Spleen (tissue), 11 donors: ENCODE measurements at regions not wholly inside any gene's neighbourhood (a gene's known extent, or its start where the extent isn't known, plus 50 kb on each side); places are given as distances from the start of the nearest gene placed in this dataset.

Experiments
- DNase-seq: peaks from one replicate; pipeline ENCODE4 v3.0.0-alpha.2; 2020
- H3K27ac ChIP-seq, 8 donors: fragments of 200-600 bp; sonication (generic) in 7 of 8; 1 replicate in 4 of 8; 2 replicates in 4 of 8; pipeline versions ENCODE4 v1.5.0 to v1.8.0; 2016 to 2021; ENCODE audit warnings: inconsistent platforms in 4 of 8, mild to moderate bottlenecking in 4 of 8, moderate library complexity in 1 of 8
- H3K27me3 ChIP-seq, 7 donors: fragments of 200-600 bp; sonication (generic) in 6 of 7; replicated peaks in 1 of 7; 1 replicate in 4 of 7; 2 replicates in 3 of 7; pipeline versions ENCODE4 v1.5.0 to v1.8.0; 2016 to 2021; ENCODE audit warnings: inconsistent platforms in 3 of 7, mild to moderate bottlenecking in 1 of 7
- H3K36me3 ChIP-seq, 6 donors: fragments of 200-600 bp; sonication (generic) in 5 of 6; 1 replicate in 4 of 6; 2 replicates in 2 of 6; pipeline versions ENCODE4 v1.5.0 to v1.8.0; 2016 to 2021; ENCODE audit warnings: inconsistent platforms in 2 of 6
- H3K4me1 ChIP-seq, 6 donors: fragments of 200-600 bp; sonication (generic) in 5 of 6; 1 replicate in 3 of 6; 2 replicates in 3 of 6; pipeline versions ENCODE4 v1.5.0 to v1.8.0; 2016 to 2021; ENCODE audit warnings: inconsistent platforms in 3 of 6
- H3K4me3 ChIP-seq, 8 donors: fragments of 200-600 bp; sonication (generic) in 7 of 8; 1 replicate in 4 of 8; 2 replicates in 4 of 8; pipeline versions ENCODE4 v1.5.0 to v1.8.0; 2016 to 2021; ENCODE audit warnings: inconsistent platforms in 4 of 8, mild to moderate bottlenecking in 4 of 8, moderate library complexity in 2 of 8
- H3K9me3 ChIP-seq, 8 donors: fragments of 200-600 bp; sonication (generic) in 7 of 8; 1 replicate in 4 of 8; 2 replicates in 4 of 8; pipeline versions ENCODE4 v1.5.0 to v1.8.0; 2016 to 2021; ENCODE audit warnings: inconsistent platforms in 4 of 8
- POLR2A ChIP-seq, 3 donors: fragments of 450-650 bp; IDR thresholded peaks; one replicate each; pipeline ENCODE4 v1.5.1; 2017; ENCODE audit warnings: antibody characterized with exemption in 3 of 3, mild to moderate bottlenecking in 1 of 3
- POLR2AphosphoS5 ChIP-seq, 3 donors: sonication (generic); formaldehyde crosslinking; IDR thresholded peaks; one replicate each; pipeline ENCODE4 v1.5.1; 2017; ENCODE audit warnings: antibody characterized with exemption in 3 of 3
- WGBS, 5 donors: extraction: QIAGEN DNeasy Blood & Tissue Kit in 3 of 5; methylation state at CpG; one replicate each; pipeline versions ENCODE4 v1.1.5 to v1.1.7; 2013 to 2018; 5-methylcytosine and 5-hydroxymethylcytosine counted together
- intact Hi-C: fragments of 100-400 bp; cut with DNase I; formaldehyde crosslinking; loops from one replicate; pipeline ENCODE4 v1.15.0; 2023; ENCODE audit warnings: low total_unique reads
- TF ChIP-seq, protein P1 (sequence below), 11 experiments: fragments of 200-600 bp in 7 of 11; fragments of 450-650 bp in 4 of 11; sonication (generic) in 4 of 11; IDR thresholded peaks in 8 of 11; conservative IDR thresholded peaks in 3 of 11; 1 replicate in 7 of 11; 2 replicates in 4 of 11; pipeline versions ENCODE4 v1.4.0 to v1.8.0; 2016 to 2021; ENCODE audit warnings: antibody characterized with exemption in 11 of 11, inconsistent platforms in 4 of 11, mild to moderate bottlenecking in 1 of 11
- donor health status: healthy with polysubstance abuse.
- donor health status: DM: no; HTN: no; CAD: no; lungs with moderate emphysema.
- donor health status: DM: no; HTN: no; CAD: no.
- donor health status: Bipolar disorder and iron deficiency.
- donor health status: healthy.
- donor health status: DM: no; HTN: no; CAD: no.
- donor health status: DM: yes; HTN: yes; CAD: no.

DNA sequence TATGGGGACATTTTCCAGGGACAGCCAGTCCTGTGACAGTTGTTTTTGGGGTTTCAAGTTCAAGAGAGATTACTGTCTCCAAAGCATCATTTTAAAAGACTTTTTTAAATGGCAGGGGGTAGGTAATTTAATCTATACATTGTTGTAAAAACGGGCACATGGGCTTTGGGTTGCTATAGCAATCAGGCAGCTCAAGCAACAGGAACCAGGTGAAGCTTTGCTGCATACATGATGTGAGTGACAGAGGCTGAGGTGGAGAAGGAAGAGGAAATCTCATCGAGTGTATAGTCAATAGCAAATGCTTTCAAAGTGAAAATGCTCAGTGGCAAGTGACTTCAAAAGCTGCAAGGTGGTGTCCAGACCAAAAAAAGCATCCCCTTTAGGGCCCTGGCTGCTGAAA lies 277.4 kb upstream of the JAG1 start:
- intact Hi-C loops: no loop called here
- no peak overlapping the region for H3K27ac ChIP-seq
- no peak overlapping the region for H3K4me3 ChIP-seq
- H3K27me3 ChIP-seq: no peaks in the 10 kb centered on the region
- H3K9me3 ChIP-seq: no peaks in the 10 kb centered on the region
- no peaks in the 10 kb centered on the region for H3K36me3 ChIP-seq
- TF ChIP-seq POLR2A (IDR thresholded peaks at IDR 0.05) (no peak), POLR2AphosphoS5 (IDR thresholded peaks at IDR 0.05) (no peak)
- TF ChIP-seq, protein P1, sequence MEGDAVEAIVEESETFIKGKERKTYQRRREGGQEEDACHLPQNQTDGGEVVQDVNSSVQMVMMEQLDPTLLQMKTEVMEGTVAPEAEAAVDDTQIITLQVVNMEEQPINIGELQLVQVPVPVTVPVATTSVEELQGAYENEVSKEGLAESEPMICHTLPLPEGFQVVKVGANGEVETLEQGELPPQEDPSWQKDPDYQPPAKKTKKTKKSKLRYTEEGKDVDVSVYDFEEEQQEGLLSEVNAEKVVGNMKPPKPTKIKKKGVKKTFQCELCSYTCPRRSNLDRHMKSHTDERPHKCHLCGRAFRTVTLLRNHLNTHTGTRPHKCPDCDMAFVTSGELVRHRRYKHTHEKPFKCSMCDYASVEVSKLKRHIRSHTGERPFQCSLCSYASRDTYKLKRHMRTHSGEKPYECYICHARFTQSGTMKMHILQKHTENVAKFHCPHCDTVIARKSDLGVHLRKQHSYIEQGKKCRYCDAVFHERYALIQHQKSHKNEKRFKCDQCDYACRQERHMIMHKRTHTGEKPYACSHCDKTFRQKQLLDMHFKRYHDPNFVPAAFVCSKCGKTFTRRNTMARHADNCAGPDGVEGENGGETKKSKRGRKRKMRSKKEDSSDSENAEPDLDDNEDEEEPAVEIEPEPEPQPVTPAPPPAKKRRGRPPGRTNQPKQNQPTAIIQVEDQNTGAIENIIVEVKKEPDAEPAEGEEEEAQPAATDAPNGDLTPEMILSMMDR (IDR thresholded peaks at IDR 0.05 in 8 of 11, conservative IDR thresholded peaks at IDR 0.05 in 3 of 11): no peak
- H3K4me1 ChIP-seq: no peaks in the 10 kb centered on the region
- DNase-seq: no peak
- WGBS, 5 donors: 12 to 37% (median 20%) methylated on average over 2 of the region's 2 CpGs

DNA sequence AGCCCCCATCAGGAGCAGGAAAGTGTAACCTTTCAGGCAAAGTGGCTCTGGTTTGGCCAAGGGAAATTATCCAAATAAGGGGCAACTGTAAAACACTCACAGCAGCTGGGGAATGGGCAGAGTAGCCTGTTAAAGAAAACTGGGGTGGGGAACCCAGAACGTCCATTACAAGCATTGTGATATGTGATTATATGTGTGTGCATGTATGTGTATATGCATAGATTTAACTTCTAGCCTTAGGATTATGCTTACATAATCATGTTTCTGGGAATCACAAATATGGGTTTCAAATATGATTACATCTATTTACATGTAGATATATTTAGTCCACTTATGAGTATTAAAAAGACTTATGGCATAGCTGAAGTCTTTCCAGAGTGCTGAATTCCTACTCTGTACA lies 278.1 kb upstream of the JAG1 start:
- H3K27me3 ChIP-seq: no peaks in the 10 kb centered on the region
- no peaks in the 10 kb centered on the region for H3K36me3 ChIP-seq
- H3K4me3 ChIP-seq: no peak overlapping the region
- intact Hi-C loops: no loop called here
- no peak overlapping the region for H3K27ac ChIP-seq
- WGBS, 5 donors: 75 to 89% (median 84%) methylated on average over 1 of the region's 1 CpG
- TF ChIP-seq, protein P1 (IDR thresholded peaks at IDR 0.05 in 8 of 11, conservative IDR thresholded peaks at IDR 0.05 in 3 of 11): no peak
- TF ChIP-seq POLR2AphosphoS5 (IDR thresholded peaks at IDR 0.05) (no peak), POLR2A (IDR thresholded peaks at IDR 0.05) (no peak)
- H3K4me1 ChIP-seq: no peaks in the 10 kb centered on the region
- no peaks in the 10 kb centered on the region for H3K9me3 ChIP-seq
- no peak for DNase-seq

GRCh38 chr20:10953437-10953836 lies 279.6 kb upstream of the JAG1 start:
- 66 to 86% (median 81%) methylated on average over 2 of the region's 2 CpGs for WGBS, 5 donors
- intact Hi-C loops: no loop called here
- no peaks in the 10 kb centered on the region for H3K4me1 ChIP-seq
- H3K4me3 ChIP-seq: no peak overlapping the region
- no peak for DNase-seq
- no peaks in the 10 kb centered on the region for H3K36me3 ChIP-seq
- TF ChIP-seq POLR2AphosphoS5 (IDR thresholded peaks at IDR 0.05) (no peak), POLR2A (IDR thresholded peaks at IDR 0.05) (no peak)
- TF ChIP-seq, protein P1 (IDR thresholded peaks at IDR 0.05 in 8 of 11, conservative IDR thresholded peaks at IDR 0.05 in 3 of 11): no peak
- no peak overlapping the region for H3K27ac ChIP-seq
- H3K27me3 ChIP-seq: no peaks in the 10 kb centered on the region
- H3K9me3 ChIP-seq: no peaks in the 10 kb centered on the region

GRCh38 chr20:10954137-10954840 lies 280.5 kb upstream of the JAG1 start:
- Histone ChIP-seq H3K27ac (no peak overlapping the region), H3K27me3 (no peaks in the 10 kb centered on the region), H3K9me3 (no peaks in the 10 kb centered on the region), H3K36me3 (no peaks in the 10 kb centered on the region), H3K4me1 (no peaks in the 10 kb centered on the region), H3K4me3 (no peak overlapping the region)
- TF ChIP-seq POLR2AphosphoS5 (IDR thresholded peaks at IDR 0.05): no peak
- TF ChIP-seq, protein P1 (IDR thresholded peaks at IDR 0.05 in 8 of 11, conservative IDR thresholded peaks at IDR 0.05 in 3 of 11): no peak
- TF ChIP-seq POLR2A (IDR thresholded peaks at IDR 0.05): no peak
- intact Hi-C loops: no loop called here
- DNase-seq: no peak
- WGBS, 5 donors: 75 to 82% (median 78%) methylated on average over 6 of the region's 6 CpGs
